Chondrocyte (in vitro differentiated cells): ENCODE measurements at regions not wholly inside any gene's neighbourhood (a gene's known extent, or its start where the extent isn't known, plus 50 kb on each side); places are given as distances from the start of the nearest gene placed in this dataset.

Experiments used
- DNase-seq: peaks from one replicate; pipeline ENCODE4 v3.0.0; 2021; ENCODE audit warnings: mixed read lengths, low spot score
- H3K27ac Mint-ChIP-seq: one replicate; pipeline ENCODE4 v1.8.0; 2021; ENCODE audit warnings: mild to moderate bottlenecking, moderate library complexity, mixed read lengths; ENCODE audit not compliant: unreplicated experiment
- H3K27me3 Mint-ChIP-seq: 2 replicates; pipeline ENCODE4 v1.8.0; 2021; ENCODE audit warnings: low read depth, mixed read lengths
- H3K36me3 Mint-ChIP-seq: 2 replicates; pipeline ENCODE4 v1.8.0; 2021; ENCODE audit warnings: low read depth, mixed read lengths
- H3K4me1 Mint-ChIP-seq: 2 replicates; pipeline ENCODE4 v1.8.0; 2021; ENCODE audit warnings: low read depth, mild to moderate bottlenecking, mixed read lengths
- H3K4me3 Mint-ChIP-seq: one replicate; pipeline ENCODE4 v1.8.0; 2021; ENCODE audit warnings: mild to moderate bottlenecking, moderate library complexity, mixed read lengths; ENCODE audit not compliant: unreplicated experiment
- H3K9me3 Mint-ChIP-seq: 2 replicates; pipeline ENCODE4 v1.8.0; 2021; ENCODE audit warnings: low read depth, mixed read lengths
- CTCF ChIP-seq: fragments of 200-600 bp; sonication (generic); IDR thresholded peaks from 2 replicates; pipeline ENCODE4 v1.5.0; 2021; ENCODE audit warnings: antibody characterized with exemption, mild to moderate bottlenecking, moderate library complexity

- Mint-ChIP-seq H3K27ac (no peak overlapping the region), H3K4me1 (no peaks in the 10 kb centered on the region), H3K4me3 (no peak overlapping the region), H3K9me3 (peaks cover 24% of the 10 kb centered on the region), H3K27me3 (no peaks in the 10 kb centered on the region), H3K36me3 (no peaks in the 10 kb centered on the region)
- DNase-seq, result no peak
- TF ChIP-seq CTCF, result no peak
These were observed 274.3 kb upstream of the IL1RAPL1 start for GRCh38 chrX:28312965-28313364.

GRCh38 chrX:28312259-28312658 lies 275.0 kb upstream of the IL1RAPL1 start:
- TF ChIP-seq CTCF, result no peak
- no peaks in the 10 kb centered on the region for H3K36me3 Mint-ChIP-seq
- DNase-seq, result no peak
- no peak overlapping the region for H3K4me3 Mint-ChIP-seq
- H3K9me3 Mint-ChIP-seq, result peaks cover 17% of the 10 kb centered on the region
- H3K4me1 Mint-ChIP-seq, result no peaks in the 10 kb centered on the region
- H3K27me3 Mint-ChIP-seq, result no peaks in the 10 kb centered on the region
- no peak overlapping the region for H3K27ac Mint-ChIP-seq

- TF ChIP-seq CTCF, result no peak
- H3K27ac Mint-ChIP-seq, result no peak overlapping the region
- H3K4me3 Mint-ChIP-seq, result no peak overlapping the region
- no peaks in the 10 kb centered on the region for H3K36me3 Mint-ChIP-seq
- H3K27me3 Mint-ChIP-seq, result no peaks in the 10 kb centered on the region
- H3K9me3 Mint-ChIP-seq, result peaks cover 14% of the 10 kb centered on the region
- no peak for DNase-seq
- no peaks in the 10 kb centered on the region for H3K4me1 Mint-ChIP-seq
These were observed 275.8 kb upstream of the IL1RAPL1 start for GRCh38 chrX:28311466-28311865.

- H3K9me3 Mint-ChIP-seq, result peaks cover 9% of the 10 kb centered on the region
- H3K36me3 Mint-ChIP-seq, result no peaks in the 10 kb centered on the region
- H3K27ac Mint-ChIP-seq, result no peak overlapping the region
These were observed 283.8 kb upstream of the IL1RAPL1 start for GRCh38 chrX:28303486-28303885.

GRCh38 chrX:28278726-28279125 lies 297.5 kb upstream of the DCAF8L1 start:
- DNase-seq, result no peak
- no peaks in the 10 kb centered on the region for H3K4me1 Mint-ChIP-seq
- H3K9me3 Mint-ChIP-seq, result no peaks in the 10 kb centered on the region
- no peak overlapping the region for H3K27ac Mint-ChIP-seq
- no peaks in the 10 kb centered on the region for H3K36me3 Mint-ChIP-seq
- no peak overlapping the region for H3K4me3 Mint-ChIP-seq
- no peak for TF ChIP-seq CTCF
- H3K27me3 Mint-ChIP-seq, result no peaks in the 10 kb centered on the region

More at GRCh38 chrX:28303486-28303885, 283.8 kb upstream of the IL1RAPL1 start:
- Mint-ChIP-seq H3K4me3 (no peak overlapping the region), H3K4me1 (no peaks in the 10 kb centered on the region), H3K27me3 (no peaks in the 10 kb centered on the region)
- no peak for TF ChIP-seq CTCF
- no peak for DNase-seq
